Upper lobe of left lung (tissue), 4 donors: ENCODE measurements at regions not wholly inside any gene's neighbourhood (a gene's known extent, or its start where the extent isn't known, plus 50 kb on each side); places are given as distances from the start of the nearest gene placed in this dataset.

Experiments used
- POLR2A ChIP-seq, 4 donors: fragments of 450-650 bp; IDR thresholded peaks; one replicate each; pipeline ENCODE4 v1.5.1; 2016 to 2017; ENCODE audit warnings: antibody characterized with exemption in 4 of 4, mild to moderate bottlenecking in 2 of 4
- TF ChIP-seq, protein P1 (sequence below), 6 experiments: fragments of 450-650 bp in 4 of 6; fragments of 200-600 bp in 2 of 6; sonication (generic) in 2 of 6; IDR thresholded peaks; one replicate each; pipeline ENCODE4 v1.5.1; 2016 to 2019; ENCODE audit warnings: antibody characterized with exemption in 6 of 6

DNA sequence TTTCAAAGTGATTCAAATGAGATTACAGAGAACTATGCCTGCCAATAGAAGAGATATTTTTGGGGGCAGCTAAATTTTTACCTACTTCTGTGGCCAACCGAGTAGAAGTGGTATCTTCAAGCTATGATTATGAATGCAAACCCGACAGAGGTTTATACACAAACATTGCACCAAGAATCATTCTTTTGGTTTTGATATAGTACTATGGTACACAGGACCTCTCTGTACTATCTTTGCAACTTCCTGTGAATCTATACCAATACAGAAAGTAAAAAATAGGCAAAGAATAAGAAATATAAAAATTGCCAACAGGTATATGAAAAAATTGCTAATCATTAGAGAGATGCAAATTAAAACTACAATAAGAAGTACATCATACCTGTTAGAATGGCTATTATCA, 103.2 kb upstream of the VIPR2 start:
- TF ChIP-seq, protein P1, sequence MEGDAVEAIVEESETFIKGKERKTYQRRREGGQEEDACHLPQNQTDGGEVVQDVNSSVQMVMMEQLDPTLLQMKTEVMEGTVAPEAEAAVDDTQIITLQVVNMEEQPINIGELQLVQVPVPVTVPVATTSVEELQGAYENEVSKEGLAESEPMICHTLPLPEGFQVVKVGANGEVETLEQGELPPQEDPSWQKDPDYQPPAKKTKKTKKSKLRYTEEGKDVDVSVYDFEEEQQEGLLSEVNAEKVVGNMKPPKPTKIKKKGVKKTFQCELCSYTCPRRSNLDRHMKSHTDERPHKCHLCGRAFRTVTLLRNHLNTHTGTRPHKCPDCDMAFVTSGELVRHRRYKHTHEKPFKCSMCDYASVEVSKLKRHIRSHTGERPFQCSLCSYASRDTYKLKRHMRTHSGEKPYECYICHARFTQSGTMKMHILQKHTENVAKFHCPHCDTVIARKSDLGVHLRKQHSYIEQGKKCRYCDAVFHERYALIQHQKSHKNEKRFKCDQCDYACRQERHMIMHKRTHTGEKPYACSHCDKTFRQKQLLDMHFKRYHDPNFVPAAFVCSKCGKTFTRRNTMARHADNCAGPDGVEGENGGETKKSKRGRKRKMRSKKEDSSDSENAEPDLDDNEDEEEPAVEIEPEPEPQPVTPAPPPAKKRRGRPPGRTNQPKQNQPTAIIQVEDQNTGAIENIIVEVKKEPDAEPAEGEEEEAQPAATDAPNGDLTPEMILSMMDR (IDR thresholded peaks at IDR 0.05), result no peak
- TF ChIP-seq POLR2A (IDR thresholded peaks at IDR 0.05), result no peak
